ENCODE measurements at regions not wholly inside any gene's neighbourhood (a gene's known extent, or its start where the extent isn't known, plus 50 kb on each side); places are given as distances from the start of the nearest gene placed in this dataset.
A peak's percentile ranks its signal among the peaks of the same experiment; 100 is the strongest.
"Not testable (repeated sequence)": the region's sequence is repeated elsewhere in the genome, so short reads cannot be mapped to it uniquely, and the experiment has no call there.

- H3K4me3 Mint-ChIP-seq; H3K27ac Mint-ChIP-seq; H3K36me3 Mint-ChIP-seq; H3K4me1 Mint-ChIP-seq; DNase-seq (ENCODE audit: low spot score in 2 of 2); H3K9me3 Mint-ChIP-seq; ATAC-seq: not testable (repeated sequence)
These were observed 53.1 kb upstream of the TMEM252 start for GRCh38 chr9:68593760-68594159.

- Mint-ChIP-seq H3K27ac (no peak overlapping the region), H3K9me3 (no peaks in the 10 kb centered on the region), H3K4me1 (no peaks in the 10 kb centered on the region), H3K36me3 (no peaks in the 10 kb centered on the region), H3K4me3 (no peak overlapping the region)
- DNase-seq (ENCODE audit: low spot score in 2 of 2) (no peak), ATAC-seq (no peak)
These were observed 55.2 kb upstream of the TMEM252 start for GRCh38 chr9:68595868-68596267.

GRCh38 chr9:68597362-68597997 is 56.8 kb upstream of the TMEM252 start:
- no peak for DNase-seq (ENCODE audit: low spot score in 2 of 2)
- ATAC-seq, result no peak
- Mint-ChIP-seq H3K9me3 (no peaks in the 10 kb centered on the region), H3K4me1 (no peaks in the 10 kb centered on the region), H3K4me3 (no peak overlapping the region), H3K27ac (no peak overlapping the region), H3K36me3 (no peaks in the 10 kb centered on the region)

- H3K9me3 Mint-ChIP-seq, result no peaks in the 10 kb centered on the region
These were observed 59.1 kb upstream of the TMEM252 start for GRCh38 chr9:68599826-68600225.

GRCh38 chr9:68601081-68601480 is 60.4 kb upstream of the TMEM252 start:
- ATAC-seq (no peak), DNase-seq (ENCODE audit: low spot score in 2 of 2) (no peak)
- no peak overlapping the region for H3K4me3 Mint-ChIP-seq
- H3K4me1 Mint-ChIP-seq, result no peaks in the 10 kb centered on the region
- H3K36me3 Mint-ChIP-seq, result no peaks in the 10 kb centered on the region
- no peak overlapping the region for H3K27ac Mint-ChIP-seq
- H3K9me3 Mint-ChIP-seq, result no peaks in the 10 kb centered on the region

More at GRCh38 chr9:68599826-68600225, 59.1 kb upstream of the TMEM252 start:
- DNase-seq (ENCODE audit: low spot score in 2 of 2), result no peak
- Mint-ChIP-seq H3K36me3 (no peaks in the 10 kb centered on the region), H3K27ac (no peak overlapping the region), H3K4me1 (no peaks in the 10 kb centered on the region), H3K4me3 (no peak overlapping the region)
- no peak for ATAC-seq

GRCh38 chr9:68603371-68603770 is 62.7 kb upstream of the TMEM252 start:
- no peaks in the 10 kb centered on the region for H3K4me1 Mint-ChIP-seq

GRCh38 chr9:68608763-68609162 is 68.1 kb upstream of the TMEM252 start:
- Mint-ChIP-seq H3K27ac (no peak overlapping the region), H3K4me3 (no peak overlapping the region), H3K9me3 (no peaks in the 10 kb centered on the region), H3K4me1 (no peaks in the 10 kb centered on the region), H3K36me3 (no peaks in the 10 kb centered on the region)
- DNase-seq (ENCODE audit: low spot score in 2 of 2) (no peak), ATAC-seq (peak; percentile 21)

More at GRCh38 chr9:68603371-68603770, 62.7 kb upstream of the TMEM252 start:
- Mint-ChIP-seq H3K9me3 (no peaks in the 10 kb centered on the region), H3K4me3 (no peak overlapping the region), H3K36me3 (no peaks in the 10 kb centered on the region), H3K27ac (no peak overlapping the region)
- DNase-seq (ENCODE audit: low spot score in 2 of 2) (no peak), ATAC-seq (no peak)

GRCh38 chr9:68609901-68610415 is 69.3 kb upstream of the TMEM252 start:
- H3K4me1 Mint-ChIP-seq, result no peaks in the 10 kb centered on the region
- H3K27ac Mint-ChIP-seq, result no peak overlapping the region
- ATAC-seq, result no peak
- no peaks in the 10 kb centered on the region for H3K36me3 Mint-ChIP-seq
- H3K4me3 Mint-ChIP-seq, result no peak overlapping the region
- no peak for DNase-seq (ENCODE audit: low spot score in 2 of 2)
- no peaks in the 10 kb centered on the region for H3K9me3 Mint-ChIP-seq

GRCh38 chr9:68614121-68614520 is 73.4 kb upstream of the TMEM252 start:
- Mint-ChIP-seq H3K9me3 (no peaks in the 10 kb centered on the region), H3K4me1 (no peaks in the 10 kb centered on the region), H3K4me3 (no peak overlapping the region), H3K36me3 (no peaks in the 10 kb centered on the region), H3K27ac (no peak overlapping the region)
- no peak for DNase-seq (ENCODE audit: low spot score in 2 of 2)
- ATAC-seq, result no peak

- not testable (repeated sequence) for ATAC-seq, H3K27ac Mint-ChIP-seq
These were observed 76.3 kb upstream of the TMEM252 start for GRCh38 chr9:68617011-68617410.

GRCh38 chr9:68619072-68619471 is 78.4 kb upstream of the TMEM252 start:
- H3K4me1 Mint-ChIP-seq, result no peaks in the 10 kb centered on the region
- H3K4me3 Mint-ChIP-seq, result no peak overlapping the region
- no peaks in the 10 kb centered on the region for H3K36me3 Mint-ChIP-seq
- H3K27ac Mint-ChIP-seq, result no peak overlapping the region
- ATAC-seq, result no peak
- H3K9me3 Mint-ChIP-seq, result no peaks in the 10 kb centered on the region
- DNase-seq (ENCODE audit: low spot score in 2 of 2), result no peak

More at GRCh38 chr9:68617011-68617410, 76.3 kb upstream of the TMEM252 start:
- not testable (repeated sequence) for H3K4me1 Mint-ChIP-seq; H3K9me3 Mint-ChIP-seq; H3K36me3 Mint-ChIP-seq; H3K4me3 Mint-ChIP-seq; DNase-seq (ENCODE audit: low spot score in 2 of 2)

GRCh38 chr9:68619636-68620035 is 79.0 kb upstream of the TMEM252 start:
- no peaks in the 10 kb centered on the region for H3K36me3 Mint-ChIP-seq

GRCh38 chr9:68625559-68625958 is 79.5 kb upstream of the PIP5K1B start:
- Mint-ChIP-seq H3K9me3 (no peaks in the 10 kb centered on the region), H3K27ac (no peak overlapping the region), H3K4me1 (no peaks in the 10 kb centered on the region), H3K36me3 (no peaks in the 10 kb centered on the region), H3K4me3 (no peak overlapping the region)
- DNase-seq (ENCODE audit: low spot score in 2 of 2), result no peak
- ATAC-seq, result no peak

More at GRCh38 chr9:68619636-68620035, 79.0 kb upstream of the TMEM252 start:
- ATAC-seq (no peak), DNase-seq (ENCODE audit: low spot score in 2 of 2) (no peak)
- H3K9me3 Mint-ChIP-seq, result no peaks in the 10 kb centered on the region
- no peak overlapping the region for H3K4me3 Mint-ChIP-seq
- H3K27ac Mint-ChIP-seq, result no peak overlapping the region
- no peaks in the 10 kb centered on the region for H3K4me1 Mint-ChIP-seq

- Mint-ChIP-seq H3K36me3 (no peaks in the 10 kb centered on the region), H3K4me3 (no peak overlapping the region), H3K9me3 (no peaks in the 10 kb centered on the region), H3K4me1 (no peaks in the 10 kb centered on the region), H3K27ac (no peak overlapping the region)
- DNase-seq (ENCODE audit: low spot score in 2 of 2) (no peak), ATAC-seq (no peak)
These were observed 78.5 kb upstream of the PIP5K1B start for GRCh38 chr9:68626526-68626925.

- H3K9me3 Mint-ChIP-seq, result no peaks in the 10 kb centered on the region
- H3K27ac Mint-ChIP-seq, result no peak overlapping the region
- DNase-seq (ENCODE audit: low spot score in 2 of 2), result no peak
- H3K4me3 Mint-ChIP-seq, result no peak overlapping the region
- no peak for ATAC-seq
- no peaks in the 10 kb centered on the region for H3K4me1 Mint-ChIP-seq
- no peaks in the 10 kb centered on the region for H3K36me3 Mint-ChIP-seq
These were observed 77.9 kb upstream of the PIP5K1B start for GRCh38 chr9:68627104-68627503.

GRCh38 chr9:68627594-68627993 is 77.4 kb upstream of the PIP5K1B start:
- Mint-ChIP-seq H3K9me3 (no peaks in the 10 kb centered on the region), H3K4me3 (no peak overlapping the region), H3K36me3 (no peaks in the 10 kb centered on the region), H3K27ac (no peak overlapping the region), H3K4me1 (no peaks in the 10 kb centered on the region)
- no peak for ATAC-seq
- DNase-seq (ENCODE audit: low spot score in 2 of 2), result no peak
